Mesendoderm (in vitro differentiated cells): ENCODE measurements at regions not wholly inside any gene's neighbourhood (a gene's known extent, or its start where the extent isn't known, plus 50 kb on each side); places are given as distances from the start of the nearest gene placed in this dataset.
A peak's percentile ranks its signal among the peaks of the same experiment; 100 is the strongest.
"Not testable (repeated sequence)": the region's sequence is repeated elsewhere in the genome, so short reads cannot be mapped to it uniquely, and the experiment has no call there.

Experiments used
- DNase-seq: peaks from one replicate; pipeline ENCODE4 v3.0.0; 2013
- H2AK5ac ChIP-seq: 2 replicates; pipeline ENCODE4 v1.6.1; 2013; ENCODE audit warnings: low read length, inconsistent platforms
- H2BK120ac ChIP-seq: 2 replicates; pipeline ENCODE4 v1.6.1; 2013; ENCODE audit warnings: low read depth, mild to moderate bottlenecking, low read length, moderate library complexity, mixed read lengths
- H2BK15ac ChIP-seq: replicated peaks from 2 replicates; pipeline ENCODE4 v1.6.1; 2013; ENCODE audit warnings: low read depth, mild to moderate bottlenecking, moderate library complexity
- H2BK5ac ChIP-seq: 2 replicates; pipeline ENCODE4 v1.6.1; 2013; ENCODE audit warnings: low read length, inconsistent platforms
- H3K18ac ChIP-seq: 2 replicates; pipeline ENCODE4 v1.6.1; 2013; ENCODE audit warnings: mild to moderate bottlenecking, low read length, mixed read lengths
- H3K23ac ChIP-seq: one replicate; pipeline ENCODE4 v1.6.1; 2013; ENCODE audit warnings: low read length
- H3K27ac ChIP-seq: 2 replicates; pipeline ENCODE4 v1.5.1; 2013; ENCODE audit warnings: low read depth, mild to moderate bottlenecking, inconsistent platforms, low read length, moderate library complexity
- H3K27me3 ChIP-seq: 2 replicates; pipeline ENCODE4 v1.6.1; 2013; ENCODE audit warnings: low read length, control low read depth, mild to moderate bottlenecking, inconsistent platforms; ENCODE audit not compliant: insufficient read depth, poor library complexity
- H3K36me3 ChIP-seq: 2 replicates; pipeline ENCODE4 v1.6.1; 2013; ENCODE audit warnings: low read length, inconsistent platforms; ENCODE audit not compliant: control insufficient read depth, insufficient read depth
- H3K4ac ChIP-seq: one replicate; pipeline ENCODE4 v1.6.1; 2013; ENCODE audit warnings: low read depth, mild to moderate bottlenecking, low read length, moderate library complexity
- H3K4me1 ChIP-seq: 2 replicates; pipeline ENCODE4 v1.6.1; 2013; ENCODE audit warnings: low read depth, low read length, inconsistent platforms; ENCODE audit not compliant: control insufficient read depth
- H3K4me2 ChIP-seq: 2 replicates; pipeline ENCODE4 v1.6.1; 2013; ENCODE audit warnings: low read length
- H3K4me3 ChIP-seq: 2 replicates; pipeline ENCODE4 v1.5.1; 2013; ENCODE audit warnings: mild to moderate bottlenecking, low read length
- H3K56ac ChIP-seq: one replicate; pipeline ENCODE4 v1.6.1; 2013; ENCODE audit warnings: low read length
- H3K79me1 ChIP-seq: 2 replicates; pipeline ENCODE4 v1.6.1; 2013; ENCODE audit warnings: low read length, inconsistent platforms
- H3K79me2 ChIP-seq: 2 replicates; pipeline ENCODE4 v1.6.1; 2013; ENCODE audit warnings: mild to moderate bottlenecking, low read length; ENCODE audit not compliant: control insufficient read depth, insufficient read depth
- H3K9ac ChIP-seq: 2 replicates; pipeline ENCODE4 v1.6.1; 2013; ENCODE audit warnings: low read length, inconsistent platforms
- H4K5ac ChIP-seq: one replicate; pipeline ENCODE4 v1.6.1; 2013; ENCODE audit warnings: low read length
- H4K8ac ChIP-seq: one replicate; pipeline ENCODE4 v1.6.1; 2013; ENCODE audit warnings: low read depth, mild to moderate bottlenecking, control low read depth, low read length, moderate library complexity
- WGBS: extraction: QIAGEN DNeasy Blood & Tissue Kit; methylation state at CpG from one replicate; pipeline ENCODE4 v1.1.7; 2013; ENCODE audit warnings: low lambda C conversion rate, missing lambda C conversion rate; ENCODE audit not compliant: insufficient coverage; ENCODE audit errors: extremely low coverage; 5-methylcytosine and 5-hydroxymethylcytosine counted together

- no peak overlapping the region for H3K4ac ChIP-seq
- no peaks in the 10 kb centered on the region for H3K27me3 ChIP-seq
- H2BK15ac ChIP-seq, result no peak overlapping the region
- no peaks in the 10 kb centered on the region for H3K4me1 ChIP-seq
- no CpG with 5 or more reads among the region's 2 CpGs for WGBS
- no peak overlapping the region for H3K4me3 ChIP-seq
- H3K18ac ChIP-seq, result no peak overlapping the region
- no peak overlapping the region for H4K5ac ChIP-seq
- H3K36me3 ChIP-seq, result no peaks in the 10 kb centered on the region
- H4K8ac ChIP-seq, result no peak overlapping the region
- no peak overlapping the region for H3K4me2 ChIP-seq
- H2BK5ac ChIP-seq, result no peak overlapping the region
- no peak overlapping the region for H2BK120ac ChIP-seq
- no peak overlapping the region for H2AK5ac ChIP-seq
- peak; percentile 30 for DNase-seq
- H3K23ac ChIP-seq, result no peak overlapping the region
- no peak overlapping the region for H3K9ac ChIP-seq
- no peaks in the 10 kb centered on the region for H3K79me2 ChIP-seq
- no peak overlapping the region for H3K56ac ChIP-seq
- no peak overlapping the region for H3K27ac ChIP-seq
- H3K79me1 ChIP-seq, result no peaks in the 10 kb centered on the region
Observed at GRCh38 chr21:20040768-20041167, 957.4 kb upstream of the NCAM2 start.

GRCh38 chr21:20045197-20045596, 953.0 kb upstream of the NCAM2 start:
- Histone ChIP-seq H3K9ac (no peak overlapping the region), H2AK5ac (no peak overlapping the region), H3K27me3 (no peaks in the 10 kb centered on the region), H3K4me2 (no peak overlapping the region), H2BK5ac (no peak overlapping the region), H3K4ac (no peak overlapping the region), H3K27ac (no peak overlapping the region), H2BK120ac (no peak overlapping the region), H3K56ac (no peak overlapping the region), H4K5ac (no peak overlapping the region), H3K79me2 (no peaks in the 10 kb centered on the region), H3K18ac (no peak overlapping the region), H4K8ac (no peak overlapping the region), H3K79me1 (no peaks in the 10 kb centered on the region), H2BK15ac (no peak overlapping the region), H3K23ac (no peak overlapping the region), H3K4me3 (no peak overlapping the region), H3K36me3 (no peaks in the 10 kb centered on the region), H3K4me1 (no peaks in the 10 kb centered on the region)
- no peak for DNase-seq
- no CpG with 5 or more reads among the region's 5 CpGs for WGBS

- not testable (repeated sequence) for H3K4ac ChIP-seq, H3K27ac ChIP-seq, DNase-seq, H3K4me3 ChIP-seq, H3K56ac ChIP-seq, H3K4me1 ChIP-seq, H2AK5ac ChIP-seq, H3K36me3 ChIP-seq, H3K18ac ChIP-seq, H3K27me3 ChIP-seq, H3K79me2 ChIP-seq, H4K5ac ChIP-seq, H2BK5ac ChIP-seq, H2BK15ac ChIP-seq, H3K4me2 ChIP-seq, H4K8ac ChIP-seq, H3K9ac ChIP-seq, H3K23ac ChIP-seq, H2BK120ac ChIP-seq, H3K79me1 ChIP-seq
- WGBS, result no CpG with 5 or more reads among the region's 20 CpGs
Observed at GRCh38 chr21:20048130-20048837, 949.9 kb upstream of the NCAM2 start.

GRCh38 chr21:20083336-20083735, 914.9 kb upstream of the NCAM2 start:
- Histone ChIP-seq H3K4me1 (no peaks in the 10 kb centered on the region), H3K23ac (no peak overlapping the region), H4K8ac (no peak overlapping the region), H3K79me1 (no peaks in the 10 kb centered on the region), H3K9ac (no peak overlapping the region), H2AK5ac (no peak overlapping the region), H3K27ac (no peak overlapping the region), H3K4ac (no peak overlapping the region), H3K27me3 (no peaks in the 10 kb centered on the region), H3K4me2 (no peak overlapping the region), H3K18ac (no peak overlapping the region), H4K5ac (no peak overlapping the region), H3K56ac (no peak overlapping the region), H2BK120ac (no peak overlapping the region), H3K4me3 (no peak overlapping the region), H2BK5ac (no peak overlapping the region), H3K36me3 (no peaks in the 10 kb centered on the region), H2BK15ac (no peak overlapping the region), H3K79me2 (no peaks in the 10 kb centered on the region)
- peak; percentile 1 for DNase-seq

- Histone ChIP-seq H3K79me1 (no peaks in the 10 kb centered on the region), H3K4me2 (no peak overlapping the region), H2AK5ac (no peak overlapping the region), H4K5ac (no peak overlapping the region), H3K23ac (no peak overlapping the region), H3K4ac (no peak overlapping the region), H3K4me3 (no peak overlapping the region), H2BK15ac (no peak overlapping the region), H2BK120ac (no peak overlapping the region), H3K27me3 (no peaks in the 10 kb centered on the region), H3K27ac (no peak overlapping the region), H4K8ac (no peak overlapping the region), H2BK5ac (no peak overlapping the region), H3K36me3 (no peaks in the 10 kb centered on the region), H3K4me1 (no peaks in the 10 kb centered on the region), H3K79me2 (no peaks in the 10 kb centered on the region), H3K9ac (no peak overlapping the region), H3K18ac (no peak overlapping the region), H3K56ac (no peak overlapping the region)
- DNase-seq, result no peak
Observed at GRCh38 chr21:20083925-20084324, 914.3 kb upstream of the NCAM2 start.

- no peak overlapping the region for H3K4me2 ChIP-seq
- H3K23ac ChIP-seq, result no peak overlapping the region
- no peak overlapping the region for H4K5ac ChIP-seq
- H4K8ac ChIP-seq, result no peak overlapping the region
- H3K56ac ChIP-seq, result no peak overlapping the region
- H2BK15ac ChIP-seq, result no peak overlapping the region
- no peaks in the 10 kb centered on the region for H3K79me2 ChIP-seq
- H3K4ac ChIP-seq, result no peak overlapping the region
- no peak overlapping the region for H3K18ac ChIP-seq
- H3K4me3 ChIP-seq, result no peak overlapping the region
- no peak overlapping the region for H2BK120ac ChIP-seq
- DNase-seq, result no peak
- H3K27me3 ChIP-seq, result no peaks in the 10 kb centered on the region
- no peak overlapping the region for H3K27ac ChIP-seq
- H3K36me3 ChIP-seq, result no peaks in the 10 kb centered on the region
- no peaks in the 10 kb centered on the region for H3K4me1 ChIP-seq
- no peak overlapping the region for H2BK5ac ChIP-seq
- WGBS, result no CpG with 5 or more reads among the region's 3 CpGs
- no peak overlapping the region for H2AK5ac ChIP-seq
- no peak overlapping the region for H3K9ac ChIP-seq
- no peaks in the 10 kb centered on the region for H3K79me1 ChIP-seq
Observed at GRCh38 chr21:20086508-20086907, 911.7 kb upstream of the NCAM2 start.
